RWPE2 (cell line): ENCODE measurements at regions not wholly inside any gene's neighbourhood (a gene's known extent, or its start where the extent isn't known, plus 50 kb on each side); places are given as distances from the start of the nearest gene placed in this dataset.

Experiments used
- ATAC-seq: fragments of 200-7000 bp; cut with Tn5 transposase; 3 replicates; pipeline ENCODE4 v1.9.1; 2021; ENCODE audit warnings: low read depth
- DNase-seq: peaks from one replicate; pipeline ENCODE4 v3.0.0-alpha.2; 2020; ENCODE audit warnings: low spot score
- H3K27ac ChIP-seq: fragments of 450-650 bp; 2 replicates; pipeline ENCODE4 v1.5.1; 2017; ENCODE audit warnings: mild to moderate bottlenecking; ENCODE audit not compliant: poor library complexity, severe bottlenecking
- H3K27me3 ChIP-seq: fragments of 250-450 bp; sonication (Bioruptor Pico); 2 replicates; pipeline ENCODE4 v1.5.1; 2021; ENCODE audit warnings: mild to moderate bottlenecking, moderate library complexity; ENCODE audit not compliant: insufficient read depth, poor library complexity, severe bottlenecking
- H3K36me3 ChIP-seq: fragments of 250-450 bp; sonication (Bioruptor Pico); 2 replicates; pipeline ENCODE4 v1.5.1; 2020; ENCODE audit warnings: low read depth, mild to moderate bottlenecking, moderate library complexity
- H3K4me1 ChIP-seq: fragments of 250-450 bp; sonication (Bioruptor Pico); 2 replicates; pipeline ENCODE4 v1.5.1; 2021; ENCODE audit warnings: mild to moderate bottlenecking, moderate library complexity; ENCODE audit not compliant: insufficient read depth, poor library complexity, severe bottlenecking
- H3K4me3 ChIP-seq: fragments of 250-450 bp; sonication (Bioruptor Pico); 2 replicates; pipeline ENCODE4 v1.5.1; 2021; ENCODE audit warnings: mild to moderate bottlenecking, moderate library complexity; ENCODE audit not compliant: severe bottlenecking
- H3K9me3 ChIP-seq: fragments of 250-450 bp; sonication (Bioruptor Pico); 2 replicates; pipeline ENCODE4 v1.5.1; 2021; ENCODE audit warnings: mild to moderate bottlenecking, moderate library complexity; ENCODE audit not compliant: severe bottlenecking
- TF ChIP-seq, protein P1 (sequence below): fragments of 450-650 bp; IDR thresholded peaks from one replicate; pipeline ENCODE4 v1.5.1; 2017; ENCODE audit warnings: mild to moderate bottlenecking, moderate library complexity; ENCODE audit not compliant: poor library complexity, severe bottlenecking

DNA sequence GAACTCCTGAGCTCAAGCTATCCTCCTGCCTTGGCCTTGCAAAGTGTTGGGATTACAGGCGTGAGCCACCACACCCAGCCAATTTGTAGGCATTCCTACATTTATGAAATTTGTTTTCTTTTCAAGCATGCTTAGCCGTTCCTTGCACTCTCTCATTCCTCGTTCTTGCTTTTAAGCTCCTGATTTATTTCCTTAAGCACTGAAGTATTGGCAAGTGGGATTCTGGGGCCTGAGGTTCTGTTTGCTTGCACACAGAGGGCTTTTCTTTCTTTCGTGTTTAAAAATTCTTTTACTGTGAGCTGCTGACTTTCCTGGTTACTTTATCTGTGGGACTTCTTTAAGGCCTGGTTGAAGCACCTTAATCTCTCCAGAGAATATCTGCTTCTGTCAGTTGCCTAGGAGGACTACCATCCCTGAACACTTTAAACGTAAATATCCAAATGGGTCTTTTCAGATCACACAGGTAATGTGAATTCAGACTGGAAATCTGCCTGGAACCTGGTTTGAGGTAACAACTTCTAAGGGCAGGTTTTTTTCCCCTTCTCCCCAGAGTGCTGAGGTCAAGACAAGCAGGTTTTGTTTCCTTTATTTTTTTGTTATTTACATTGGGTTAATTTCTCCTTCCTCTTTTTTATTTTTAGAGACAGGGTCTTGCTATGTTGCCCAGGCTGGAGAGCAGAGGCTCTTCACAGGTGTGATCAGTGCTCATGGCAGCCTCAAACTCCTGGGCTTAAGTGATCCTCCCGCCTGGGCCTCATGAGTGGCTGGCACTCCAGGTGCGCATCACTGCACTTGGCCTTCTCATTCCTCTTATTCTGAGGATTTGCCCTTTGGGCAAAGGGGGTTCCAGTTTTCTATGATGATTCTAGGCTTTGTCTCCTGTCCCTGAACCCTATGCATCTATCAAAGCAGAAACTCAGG lies 102.9 kb downstream of the PFKFB3 start:
- Histone ChIP-seq H3K27me3 (no peaks in the 10 kb centered on the region), H3K27ac (no peak overlapping the region), H3K36me3 (no peaks in the 10 kb centered on the region), H3K4me1 (peaks cover 5% of the 10 kb centered on the region), H3K4me3 (no peak overlapping the region), H3K9me3 (no peaks in the 10 kb centered on the region)
- no peak for ATAC-seq
- TF ChIP-seq, protein P1, sequence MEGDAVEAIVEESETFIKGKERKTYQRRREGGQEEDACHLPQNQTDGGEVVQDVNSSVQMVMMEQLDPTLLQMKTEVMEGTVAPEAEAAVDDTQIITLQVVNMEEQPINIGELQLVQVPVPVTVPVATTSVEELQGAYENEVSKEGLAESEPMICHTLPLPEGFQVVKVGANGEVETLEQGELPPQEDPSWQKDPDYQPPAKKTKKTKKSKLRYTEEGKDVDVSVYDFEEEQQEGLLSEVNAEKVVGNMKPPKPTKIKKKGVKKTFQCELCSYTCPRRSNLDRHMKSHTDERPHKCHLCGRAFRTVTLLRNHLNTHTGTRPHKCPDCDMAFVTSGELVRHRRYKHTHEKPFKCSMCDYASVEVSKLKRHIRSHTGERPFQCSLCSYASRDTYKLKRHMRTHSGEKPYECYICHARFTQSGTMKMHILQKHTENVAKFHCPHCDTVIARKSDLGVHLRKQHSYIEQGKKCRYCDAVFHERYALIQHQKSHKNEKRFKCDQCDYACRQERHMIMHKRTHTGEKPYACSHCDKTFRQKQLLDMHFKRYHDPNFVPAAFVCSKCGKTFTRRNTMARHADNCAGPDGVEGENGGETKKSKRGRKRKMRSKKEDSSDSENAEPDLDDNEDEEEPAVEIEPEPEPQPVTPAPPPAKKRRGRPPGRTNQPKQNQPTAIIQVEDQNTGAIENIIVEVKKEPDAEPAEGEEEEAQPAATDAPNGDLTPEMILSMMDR = no peak
- DNase-seq = no peak

GRCh38 chr10:6306917-6307316 lies 104.2 kb downstream of the PFKFB3 start:
- Histone ChIP-seq H3K27ac (no peak overlapping the region), H3K9me3 (no peaks in the 10 kb centered on the region), H3K36me3 (no peaks in the 10 kb centered on the region), H3K27me3 (no peaks in the 10 kb centered on the region), H3K4me3 (no peak overlapping the region), H3K4me1 (peaks cover 5% of the 10 kb centered on the region)
- TF ChIP-seq, protein P1 = no peak
- DNase-seq (no peak), ATAC-seq (no peak)

- Histone ChIP-seq H3K9me3 (no peaks in the 10 kb centered on the region), H3K4me1 (no peaks in the 10 kb centered on the region), H3K36me3 (no peaks in the 10 kb centered on the region), H3K27ac (peak overlapping the region; percentile 25), H3K4me3 (no peak overlapping the region), H3K27me3 (no peaks in the 10 kb centered on the region)
- DNase-seq (no peak), ATAC-seq (peak; percentile 71)
- TF ChIP-seq, protein P1 = no peak
These were observed 107.1 kb downstream of the PFKFB3 start for GRCh38 chr10:6309816-6310215.

- H3K4me3 ChIP-seq = no peak overlapping the region
- no peak overlapping the region for H3K27ac ChIP-seq
- no peaks in the 10 kb centered on the region for H3K36me3 ChIP-seq
- H3K4me1 ChIP-seq = no peaks in the 10 kb centered on the region
- no peaks in the 10 kb centered on the region for H3K27me3 ChIP-seq
- DNase-seq (no peak), ATAC-seq (no peak)
- TF ChIP-seq, protein P1 = no peak
- H3K9me3 ChIP-seq = no peaks in the 10 kb centered on the region
These were observed 108.2 kb downstream of the PFKFB3 start for GRCh38 chr10:6310977-6311376.
